ENCODE measurements at regions not wholly inside any gene's neighbourhood (a gene's known extent, or its start where the extent isn't known, plus 50 kb on each side); places are given as distances from the start of the nearest gene placed in this dataset.
"Not testable (repeated sequence)": the region's sequence is repeated elsewhere in the genome, so short reads cannot be mapped to it uniquely, and the experiment has no call there.

GRCh38 chr7:133167300-133167699 is 85.4 kb upstream of the CHCHD3 start:
- no peak overlapping the region for H3K27ac ChIP-seq (ENCODE audit: insufficient read depth in 1 of 2, low read depth in 1 of 2, low read length in 2 of 2, poor library complexity in 1 of 2, severe bottlenecking in 2 of 2)
- no peak overlapping the region for H3K4me3 ChIP-seq (ENCODE audit: control insufficient read depth in 1 of 7, extremely low read depth in 1 of 7, insufficient read depth in 4 of 7, low read depth in 2 of 7, low read length in 6 of 7)
- CTCF ChIA-PET = no interaction called here
- WGBS (ENCODE audit: insufficient coverage) = 100% methylated on average over 1 of the region's 5 CpGs
- no peaks in the 10 kb centered on the region for H3K9me3 ChIP-seq (ENCODE audit: control extremely low read depth in 1 of 5, control insufficient read depth in 4 of 5, insufficient read depth in 2 of 5, low read depth in 1 of 5, low read length in 4 of 5)
- no peaks in the 10 kb centered on the region for H3K27me3 ChIP-seq (replicated peaks in 2 of 5; ENCODE audit: control insufficient read depth in 4 of 5, insufficient read depth in 5 of 5, low read length in 4 of 5)
- no peaks in the 10 kb centered on the region for H3K4me1 ChIP-seq (ENCODE audit: control extremely low read depth in 1 of 4, control insufficient read depth in 4 of 4, insufficient read depth in 4 of 4, low read length in 3 of 4)
- DNase-seq = no peak
- POLR2A ChIA-PET = no interaction called here
- no peaks in the 10 kb centered on the region for H3K36me3 ChIP-seq (ENCODE audit: control insufficient read depth in 4 of 4, insufficient read depth in 4 of 4, low read length in 3 of 4)

GRCh38 chr7:133169167-133169822 is 83.6 kb upstream of the EXOC4 start:
- CTCF ChIA-PET, POLR2A ChIA-PET: not testable (repeated sequence)
- 90% methylated on average over 6 of the region's 11 CpGs for WGBS (ENCODE audit: insufficient coverage)

GRCh38 chr7:133177476-133177875 is 75.4 kb upstream of the EXOC4 start:
- H3K4me1 ChIP-seq (ENCODE audit: control extremely low read depth in 1 of 4, control insufficient read depth in 4 of 4, insufficient read depth in 4 of 4, low read length in 3 of 4); H3K27ac ChIP-seq (ENCODE audit: insufficient read depth in 1 of 2, low read depth in 1 of 2, low read length in 2 of 2, poor library complexity in 1 of 2, severe bottlenecking in 2 of 2); H3K4me3 ChIP-seq (ENCODE audit: control insufficient read depth in 1 of 7, extremely low read depth in 1 of 7, insufficient read depth in 4 of 7, low read depth in 2 of 7, low read length in 6 of 7); H3K9me3 ChIP-seq (ENCODE audit: control extremely low read depth in 1 of 5, control insufficient read depth in 4 of 5, insufficient read depth in 2 of 5, low read depth in 1 of 5, low read length in 4 of 5); POLR2A ChIA-PET; H3K27me3 ChIP-seq (replicated peaks in 2 of 5; ENCODE audit: control insufficient read depth in 4 of 5, insufficient read depth in 5 of 5, low read length in 4 of 5); H3K36me3 ChIP-seq (ENCODE audit: control insufficient read depth in 4 of 4, insufficient read depth in 4 of 4, low read length in 3 of 4); DNase-seq: not testable (repeated sequence)
- CTCF ChIA-PET = interaction anchor here (0.7 kb wide), 1 partner anchor 1753 kb away, joined by 4 read pairs; no protein-coding TSS in a partner anchor
- WGBS (ENCODE audit: insufficient coverage) = 100% methylated on average over 1 of the region's 24 CpGs

More at GRCh38 chr7:133169167-133169822, 83.6 kb upstream of the EXOC4 start:
- not testable (repeated sequence) for H3K9me3 ChIP-seq (ENCODE audit: control extremely low read depth in 1 of 5, control insufficient read depth in 4 of 5, insufficient read depth in 2 of 5, low read depth in 1 of 5, low read length in 4 of 5); DNase-seq; H3K36me3 ChIP-seq (ENCODE audit: control insufficient read depth in 4 of 4, insufficient read depth in 4 of 4, low read length in 3 of 4); H3K27ac ChIP-seq (ENCODE audit: insufficient read depth in 1 of 2, low read depth in 1 of 2, low read length in 2 of 2, poor library complexity in 1 of 2, severe bottlenecking in 2 of 2); H3K27me3 ChIP-seq (replicated peaks in 2 of 5; ENCODE audit: control insufficient read depth in 4 of 5, insufficient read depth in 5 of 5, low read length in 4 of 5); H3K4me1 ChIP-seq (ENCODE audit: control extremely low read depth in 1 of 4, control insufficient read depth in 4 of 4, insufficient read depth in 4 of 4, low read length in 3 of 4); H3K4me3 ChIP-seq (ENCODE audit: control insufficient read depth in 1 of 7, extremely low read depth in 1 of 7, insufficient read depth in 4 of 7, low read depth in 2 of 7, low read length in 6 of 7)

GRCh38 chr7:133180717-133181116 is 72.2 kb upstream of the EXOC4 start:
- H3K4me3 ChIP-seq (ENCODE audit: control insufficient read depth in 1 of 7, extremely low read depth in 1 of 7, insufficient read depth in 4 of 7, low read depth in 2 of 7, low read length in 6 of 7) = no peak overlapping the region
- H3K36me3 ChIP-seq (ENCODE audit: control insufficient read depth in 4 of 4, insufficient read depth in 4 of 4, low read length in 3 of 4) = no peaks in the 10 kb centered on the region
- H3K27ac ChIP-seq (ENCODE audit: insufficient read depth in 1 of 2, low read depth in 1 of 2, low read length in 2 of 2, poor library complexity in 1 of 2, severe bottlenecking in 2 of 2) = no peak overlapping the region
- peaks cover 0 to 3% (median 2%) of the 10 kb centered on the region in 5 experiments for H3K9me3 ChIP-seq (ENCODE audit: control extremely low read depth in 1 of 5, control insufficient read depth in 4 of 5, insufficient read depth in 2 of 5, low read depth in 1 of 5, low read length in 4 of 5)
- no peak for DNase-seq
- H3K27me3 ChIP-seq (replicated peaks in 2 of 5; ENCODE audit: control insufficient read depth in 4 of 5, insufficient read depth in 5 of 5, low read length in 4 of 5) = no peaks in the 10 kb centered on the region
- ChIA-PET CTCF (no interaction called here), POLR2A (no interaction called here)
- H3K4me1 ChIP-seq (ENCODE audit: control extremely low read depth in 1 of 4, control insufficient read depth in 4 of 4, insufficient read depth in 4 of 4, low read length in 3 of 4) = no peaks in the 10 kb centered on the region
- WGBS (ENCODE audit: insufficient coverage) = 100% methylated on average over 3 of the region's 4 CpGs

- Histone ChIP-seq H3K4me3 (ENCODE audit: control insufficient read depth in 1 of 7, extremely low read depth in 1 of 7, insufficient read depth in 4 of 7, low read depth in 2 of 7, low read length in 6 of 7) (no peak overlapping the region), H3K9me3 (ENCODE audit: control extremely low read depth in 1 of 5, control insufficient read depth in 4 of 5, insufficient read depth in 2 of 5, low read depth in 1 of 5, low read length in 4 of 5) (peaks cover 0 to 3% (median 0%) of the 10 kb centered on the region in 5 experiments), H3K36me3 (ENCODE audit: control insufficient read depth in 4 of 4, insufficient read depth in 4 of 4, low read length in 3 of 4) (no peaks in the 10 kb centered on the region), H3K27me3 (replicated peaks in 2 of 5; ENCODE audit: control insufficient read depth in 4 of 5, insufficient read depth in 5 of 5, low read length in 4 of 5) (peaks cover 0 to 2% (median 0%) of the 10 kb centered on the region in 5 experiments), H3K4me1 (ENCODE audit: control extremely low read depth in 1 of 4, control insufficient read depth in 4 of 4, insufficient read depth in 4 of 4, low read length in 3 of 4) (no peaks in the 10 kb centered on the region), H3K27ac (ENCODE audit: insufficient read depth in 1 of 2, low read depth in 1 of 2, low read length in 2 of 2, poor library complexity in 1 of 2, severe bottlenecking in 2 of 2) (no peak overlapping the region)
- DNase-seq = no peak
- CTCF ChIA-PET = no interaction called here
- POLR2A ChIA-PET = no interaction called here
- WGBS (ENCODE audit: insufficient coverage) = 97% methylated on average over 9 of the region's 10 CpGs
Observed at GRCh38 chr7:133183042-133183794, 69.7 kb upstream of the EXOC4 start.

- WGBS (ENCODE audit: insufficient coverage) = 100% methylated on average over 1 of the region's 2 CpGs
- Histone ChIP-seq H3K36me3 (ENCODE audit: control insufficient read depth in 4 of 4, insufficient read depth in 4 of 4, low read length in 3 of 4) (no peaks in the 10 kb centered on the region), H3K4me1 (ENCODE audit: control extremely low read depth in 1 of 4, control insufficient read depth in 4 of 4, insufficient read depth in 4 of 4, low read length in 3 of 4) (no peaks in the 10 kb centered on the region), H3K27me3 (replicated peaks in 2 of 5; ENCODE audit: control insufficient read depth in 4 of 5, insufficient read depth in 5 of 5, low read length in 4 of 5) (peaks cover 0 to 2% (median 0%) of the 10 kb centered on the region in 5 experiments), H3K27ac (ENCODE audit: insufficient read depth in 1 of 2, low read depth in 1 of 2, low read length in 2 of 2, poor library complexity in 1 of 2, severe bottlenecking in 2 of 2) (no peak overlapping the region), H3K4me3 (ENCODE audit: control insufficient read depth in 1 of 7, extremely low read depth in 1 of 7, insufficient read depth in 4 of 7, low read depth in 2 of 7, low read length in 6 of 7) (no peak overlapping the region), H3K9me3 (ENCODE audit: control extremely low read depth in 1 of 5, control insufficient read depth in 4 of 5, insufficient read depth in 2 of 5, low read depth in 1 of 5, low read length in 4 of 5) (peaks cover 0 to 3% (median 0%) of the 10 kb centered on the region in 5 experiments)
- CTCF ChIA-PET = interaction anchor here (0.9 kb wide), 1 partner anchor 14 kb away, joined by 3 read pairs; no protein-coding TSS in a partner anchor
- DNase-seq = no peak
- POLR2A ChIA-PET = no interaction called here
Observed at GRCh38 chr7:133183969-133184368, 68.9 kb upstream of the EXOC4 start.

GRCh38 chr7:133185512-133185911 is 67.4 kb upstream of the EXOC4 start:
- WGBS (ENCODE audit: insufficient coverage) = no CpG with 5 or more reads among the region's 1 CpG
- H3K4me1 ChIP-seq (ENCODE audit: control extremely low read depth in 1 of 4, control insufficient read depth in 4 of 4, insufficient read depth in 4 of 4, low read length in 3 of 4) = no peaks in the 10 kb centered on the region
- no peaks in the 10 kb centered on the region for H3K36me3 ChIP-seq (ENCODE audit: control insufficient read depth in 4 of 4, insufficient read depth in 4 of 4, low read length in 3 of 4)
- DNase-seq = no peak
- ChIA-PET POLR2A (no interaction called here), CTCF (interaction anchor here (0.6 kb wide), 1 partner anchor 66 kb away, joined by 4 read pairs; no protein-coding TSS in a partner anchor)
- peaks cover 0 to 2% (median 0%) of the 10 kb centered on the region in 5 experiments for H3K9me3 ChIP-seq (ENCODE audit: control extremely low read depth in 1 of 5, control insufficient read depth in 4 of 5, insufficient read depth in 2 of 5, low read depth in 1 of 5, low read length in 4 of 5)
- H3K27ac ChIP-seq (ENCODE audit: insufficient read depth in 1 of 2, low read depth in 1 of 2, low read length in 2 of 2, poor library complexity in 1 of 2, severe bottlenecking in 2 of 2) = no peak overlapping the region
- H3K4me3 ChIP-seq (ENCODE audit: control insufficient read depth in 1 of 7, extremely low read depth in 1 of 7, insufficient read depth in 4 of 7, low read depth in 2 of 7, low read length in 6 of 7) = no peak overlapping the region
- H3K27me3 ChIP-seq (replicated peaks in 2 of 5; ENCODE audit: control insufficient read depth in 4 of 5, insufficient read depth in 5 of 5, low read length in 4 of 5) = peaks cover 0 to 2% (median 0%) of the 10 kb centered on the region in 5 experiments
